ENCODE measurements at regions not wholly inside any gene's neighbourhood (a gene's known extent, or its start where the extent isn't known, plus 50 kb on each side); places are given as distances from the start of the nearest gene placed in this dataset.

- TF ChIP-seq CTCF (conservative IDR thresholded peaks at IDR 0.05; ENCODE audit: low read length) (no peak), EZH2phosphoT487 (IDR thresholded peaks at IDR 0.05; ENCODE audit: borderline replicate concordance, low read depth, low read length) (no peak)
Observed at GRCh38 chr11:81337756-81338155, 1395.9 kb downstream of the FAM181B start.
